ENCODE measurements at regions not wholly inside any gene's neighbourhood (a gene's known extent, or its start where the extent isn't known, plus 50 kb on each side); places are given as distances from the start of the nearest gene placed in this dataset.

DNA sequence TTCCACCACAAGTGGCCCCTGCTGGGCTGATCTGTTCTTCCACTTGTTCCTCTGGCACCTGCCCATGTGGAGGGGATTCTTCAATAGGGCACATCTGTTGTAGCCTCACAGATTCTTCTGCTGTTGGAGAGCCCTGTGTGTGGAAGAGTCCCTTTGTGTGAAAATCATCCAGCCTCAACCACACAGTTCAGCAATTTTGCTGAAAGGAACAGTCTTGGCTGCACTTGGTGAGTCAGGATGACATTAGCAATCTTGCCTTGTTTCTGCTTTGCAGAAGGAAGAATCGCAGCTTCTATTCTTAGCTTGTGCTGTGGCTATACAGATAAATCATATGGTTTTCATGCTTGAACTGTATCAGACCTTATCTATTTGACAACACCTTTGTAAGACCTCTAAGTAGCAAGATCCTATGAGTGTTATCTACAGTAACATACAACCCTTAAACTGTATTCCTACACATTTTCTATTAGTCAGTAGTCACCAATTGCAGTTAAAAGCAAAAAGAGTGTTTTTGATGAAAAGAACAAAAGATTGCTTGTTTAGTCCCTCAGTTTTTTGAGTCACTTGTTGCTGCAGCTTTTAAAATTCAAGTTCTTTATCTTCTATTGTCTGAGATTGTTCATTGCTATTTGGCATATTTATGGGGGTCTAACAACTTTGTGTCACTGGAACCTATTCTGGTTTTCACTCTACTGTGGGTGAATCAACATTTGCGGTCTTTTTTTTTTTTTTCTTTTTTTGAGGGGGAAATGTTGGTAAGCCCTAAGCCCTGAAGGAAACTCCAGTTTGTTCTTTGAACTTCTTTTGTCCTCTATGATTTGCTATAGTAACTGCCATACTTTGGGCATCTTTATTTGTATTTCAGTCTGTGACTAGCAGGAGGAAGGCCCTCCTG is 231.6 kb downstream of the TFAP2B start:
- TF ChIP-seq, protein P1, sequence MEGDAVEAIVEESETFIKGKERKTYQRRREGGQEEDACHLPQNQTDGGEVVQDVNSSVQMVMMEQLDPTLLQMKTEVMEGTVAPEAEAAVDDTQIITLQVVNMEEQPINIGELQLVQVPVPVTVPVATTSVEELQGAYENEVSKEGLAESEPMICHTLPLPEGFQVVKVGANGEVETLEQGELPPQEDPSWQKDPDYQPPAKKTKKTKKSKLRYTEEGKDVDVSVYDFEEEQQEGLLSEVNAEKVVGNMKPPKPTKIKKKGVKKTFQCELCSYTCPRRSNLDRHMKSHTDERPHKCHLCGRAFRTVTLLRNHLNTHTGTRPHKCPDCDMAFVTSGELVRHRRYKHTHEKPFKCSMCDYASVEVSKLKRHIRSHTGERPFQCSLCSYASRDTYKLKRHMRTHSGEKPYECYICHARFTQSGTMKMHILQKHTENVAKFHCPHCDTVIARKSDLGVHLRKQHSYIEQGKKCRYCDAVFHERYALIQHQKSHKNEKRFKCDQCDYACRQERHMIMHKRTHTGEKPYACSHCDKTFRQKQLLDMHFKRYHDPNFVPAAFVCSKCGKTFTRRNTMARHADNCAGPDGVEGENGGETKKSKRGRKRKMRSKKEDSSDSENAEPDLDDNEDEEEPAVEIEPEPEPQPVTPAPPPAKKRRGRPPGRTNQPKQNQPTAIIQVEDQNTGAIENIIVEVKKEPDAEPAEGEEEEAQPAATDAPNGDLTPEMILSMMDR (IDR thresholded peaks at IDR 0.05) = no peak
- no peak for TF ChIP-seq POLR2A (IDR thresholded peaks at IDR 0.05)

All from vagina (tissue), 2 donors.